ENCODE measurements at regions not wholly inside any gene's neighbourhood (a gene's known extent, or its start where the extent isn't known, plus 50 kb on each side); places are given as distances from the start of the nearest gene placed in this dataset.

DNA sequence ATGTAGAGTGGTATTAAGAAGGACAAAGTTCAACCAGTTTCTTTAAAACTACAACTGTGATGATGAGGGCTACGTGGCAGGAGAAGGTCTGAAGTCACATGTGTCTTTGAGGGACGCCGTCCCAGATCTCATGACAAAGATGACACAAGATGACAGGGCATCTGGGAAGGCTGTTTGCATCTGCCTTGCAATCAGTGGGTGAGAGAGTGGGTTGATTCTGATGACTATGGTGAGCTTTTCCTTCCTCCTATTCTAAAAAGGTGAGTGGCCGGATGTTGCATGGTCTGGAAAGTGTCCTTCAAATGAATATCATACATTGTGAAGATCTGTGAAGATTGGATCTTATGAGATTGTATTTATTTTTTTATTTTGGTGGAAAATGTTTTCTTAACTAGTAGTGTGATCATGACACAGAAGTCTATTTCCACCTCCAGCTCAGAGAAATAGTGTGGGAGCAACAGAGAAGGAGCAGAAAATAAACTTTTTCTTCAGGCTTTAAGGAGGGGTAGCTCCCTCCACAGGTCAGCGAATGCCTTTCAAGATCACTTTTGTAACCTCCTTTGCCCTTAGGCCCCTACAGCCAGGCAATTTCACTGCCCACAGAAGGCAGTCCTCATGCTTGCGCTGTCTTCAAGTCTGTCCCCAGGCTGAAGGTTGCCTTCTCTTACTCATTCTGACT, 76.0 kb upstream of the ATF3 start:
- DNase-seq (ENCODE audit: low read depth), result no peak
- TF ChIP-seq CTCF (IDR thresholded peaks at IDR 0.05; ENCODE audit: low read depth, low read length, missing control alignments), result no peak
- no peak overlapping the region for H3K4me3 ChIP-seq (ENCODE audit: low read depth, low read length)

DNA sequence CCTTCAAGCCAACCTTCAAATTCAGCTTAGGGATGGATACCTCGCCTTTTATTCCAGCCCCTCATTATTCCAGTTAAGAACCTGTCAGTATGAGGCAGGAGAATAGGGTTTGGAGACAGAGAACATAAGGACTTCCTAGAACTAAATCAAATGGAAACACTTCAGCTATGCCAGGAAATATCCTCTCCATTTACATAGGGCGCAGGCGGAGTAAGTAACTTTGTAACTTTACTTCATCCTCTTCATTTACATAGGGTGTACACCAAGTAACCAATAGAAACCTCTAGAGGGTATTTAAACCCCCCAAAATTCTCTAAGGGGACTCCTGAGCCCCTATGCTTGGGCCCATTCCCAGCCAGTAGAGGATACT, 75.4 kb upstream of the ATF3 start:
- DNase-seq (ENCODE audit: low read depth), result no peak
- no peak for TF ChIP-seq CTCF (IDR thresholded peaks at IDR 0.05; ENCODE audit: low read depth, low read length, missing control alignments)
- H3K4me3 ChIP-seq (ENCODE audit: low read depth, low read length), result no peak overlapping the region

GRCh38 chr1:212536586-212536985, 72.0 kb upstream of the ATF3 start:
- TF ChIP-seq CTCF (IDR thresholded peaks at IDR 0.05; ENCODE audit: low read depth, low read length, missing control alignments), result no peak
- no peak overlapping the region for H3K4me3 ChIP-seq (ENCODE audit: low read depth, low read length)

DNA sequence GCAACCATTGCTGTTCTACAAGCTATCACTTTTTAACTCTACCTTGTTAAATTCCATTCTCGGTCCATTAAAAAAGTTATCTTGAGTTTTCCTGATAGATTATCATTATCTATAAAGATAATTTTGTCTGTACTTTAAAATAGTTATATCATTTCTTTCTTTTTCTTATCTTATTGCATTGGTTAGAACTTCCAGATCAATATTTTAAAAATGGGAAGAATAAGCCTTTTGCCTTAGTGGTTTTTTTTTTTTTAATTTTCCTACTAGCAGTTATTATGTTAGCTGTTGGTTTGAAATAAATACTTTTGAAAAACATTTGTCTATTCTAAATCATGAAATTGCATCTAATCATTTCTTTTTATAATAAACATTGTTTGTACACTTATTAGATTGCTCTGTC, 71.0 kb upstream of the ATF3 start:
- no peak for DNase-seq (ENCODE audit: low read depth)

More at GRCh38 chr1:212536586-212536985, 72.0 kb upstream of the ATF3 start:
- DNase-seq (ENCODE audit: low read depth), result no peak

GRCh38 chr1:212539737-212540430, 68.7 kb upstream of the ATF3 start:
- DNase-seq (ENCODE audit: low read depth), result no peak
- no peak overlapping the region for H3K4me3 ChIP-seq (ENCODE audit: low read depth, low read length)

More for the DNA sequence above, 71.0 kb upstream of the ATF3 start:
- TF ChIP-seq CTCF (IDR thresholded peaks at IDR 0.05; ENCODE audit: low read depth, low read length, missing control alignments), result no peak
- no peak overlapping the region for H3K4me3 ChIP-seq (ENCODE audit: low read depth, low read length)

DNA sequence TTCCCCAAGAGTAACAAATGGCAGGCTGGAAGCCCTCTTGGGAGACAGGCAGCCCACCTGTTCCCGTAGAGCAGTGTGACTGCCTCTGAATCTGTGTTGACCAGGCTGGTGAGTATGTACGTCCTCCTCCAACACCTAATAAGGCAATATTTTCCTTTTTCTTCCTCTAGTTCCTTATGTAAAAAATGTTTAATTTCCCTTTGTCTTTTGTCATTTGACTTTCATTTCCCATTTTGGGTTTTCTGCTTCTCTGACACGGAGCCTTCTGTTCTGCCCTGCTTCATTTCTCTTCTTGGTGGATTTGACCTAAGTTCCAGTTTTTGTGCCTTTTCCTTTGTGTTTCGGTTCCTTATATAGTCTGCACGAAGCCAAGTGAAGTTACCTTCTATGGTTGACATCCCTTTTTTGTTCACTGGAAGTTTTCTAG, 65.8 kb upstream of the ATF3 start:
- DNase-seq (ENCODE audit: low read depth), result no peak
- H3K4me3 ChIP-seq (ENCODE audit: low read depth, low read length), result no peak overlapping the region
- no peak for TF ChIP-seq CTCF (IDR thresholded peaks at IDR 0.05; ENCODE audit: low read depth, low read length, missing control alignments)

More at GRCh38 chr1:212539737-212540430, 68.7 kb upstream of the ATF3 start:
- TF ChIP-seq CTCF (IDR thresholded peaks at IDR 0.05; ENCODE audit: low read depth, low read length, missing control alignments), result no peak

Data from GM12864 (cell line).